Body of pancreas (tissue), 4 donors: ENCODE measurements at regions not wholly inside any gene's neighbourhood (a gene's known extent, or its start where the extent isn't known, plus 50 kb on each side); places are given as distances from the start of the nearest gene placed in this dataset.

Experiments
- CTCF ChIP-seq, 7 experiments: fragments of 450-650 bp in 4 of 7; fragments of 200-600 bp in 3 of 7; sonication (generic) in 3 of 7; IDR thresholded peaks; one replicate each; pipeline ENCODE4 v1.5.1; 2016 to 2019; ENCODE audit warnings: antibody characterized with exemption in 7 of 7
- POLR2A ChIP-seq, 3 donors: fragments of 450-650 bp; IDR thresholded peaks; one replicate each; pipeline ENCODE4 v1.6.1; 2016; ENCODE audit warnings: antibody characterized with exemption in 3 of 3, mild to moderate bottlenecking in 2 of 3

DNA sequence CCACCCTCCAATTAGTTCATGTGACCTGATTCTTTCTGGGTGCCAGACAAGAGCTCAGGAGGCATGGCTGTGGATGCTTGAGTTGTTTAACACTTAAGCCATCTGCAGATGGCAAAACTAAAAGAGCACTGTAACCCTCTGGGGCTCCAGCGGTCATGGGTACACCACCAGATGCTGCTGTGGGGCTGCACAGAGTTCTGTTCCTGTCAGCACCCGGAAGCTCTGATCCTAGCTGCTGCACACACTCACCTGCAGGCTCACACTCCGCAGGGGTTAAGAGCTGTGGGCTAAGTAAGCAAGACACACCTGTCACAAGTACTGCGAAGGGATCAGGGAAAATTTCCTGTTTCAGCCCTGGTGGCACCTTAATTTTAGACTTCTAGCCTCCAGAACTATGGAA lies 307.8 kb downstream of the C11orf87 start:
- TF ChIP-seq CTCF (IDR thresholded peaks at IDR 0.05) = peak in 2 of 7 experiments; percentile 6 to 7
- TF ChIP-seq POLR2A (IDR thresholded peaks at IDR 0.05) = no peak
